ENCODE measurements at regions not wholly inside any gene's neighbourhood (a gene's known extent, or its start where the extent isn't known, plus 50 kb on each side); places are given as distances from the start of the nearest gene placed in this dataset.
A peak's percentile ranks its signal among the peaks of the same experiment; 100 is the strongest.
"Not testable (repeated sequence)": the region's sequence is repeated elsewhere in the genome, so short reads cannot be mapped to it uniquely, and the experiment has no call there.

- TF ChIP-seq, protein P1, sequence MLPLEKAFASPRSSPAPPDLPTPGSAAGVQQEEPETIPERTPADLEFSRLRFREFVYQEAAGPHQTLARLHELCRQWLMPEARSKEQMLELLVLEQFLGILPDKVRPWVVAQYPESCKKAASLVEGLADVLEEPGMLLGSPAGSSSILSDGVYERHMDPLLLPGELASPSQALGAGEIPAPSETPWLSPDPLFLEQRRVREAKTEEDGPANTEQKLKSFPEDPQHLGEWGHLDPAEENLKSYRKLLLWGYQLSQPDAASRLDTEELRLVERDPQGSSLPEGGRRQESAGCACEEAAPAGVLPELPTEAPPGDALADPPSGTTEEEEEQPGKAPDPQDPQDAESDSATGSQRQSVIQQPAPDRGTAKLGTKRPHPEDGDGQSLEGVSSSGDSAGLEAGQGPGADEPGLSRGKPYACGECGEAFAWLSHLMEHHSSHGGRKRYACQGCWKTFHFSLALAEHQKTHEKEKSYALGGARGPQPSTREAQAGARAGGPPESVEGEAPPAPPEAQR (CRISPR knock-in tag; IDR thresholded peaks at IDR 0.05): no peak
- TF ChIP-seq NFE2L1 (CRISPR knock-in tag; IDR thresholded peaks at IDR 0.05) (no peak), USF1 (CRISPR knock-in tag; IDR thresholded peaks at IDR 0.05) (no peak)
Observed at GRCh38 chr3:189014526-189014925, 157.2 kb upstream of the TPRG1 start (continued).

GRCh38 chr3:189022576-189023466 lies 148.9 kb upstream of the TPRG1 start:
- Mint-ChIP-seq H3K4me3 (peak overlapping the region; percentile 81), H3K36me3 (peaks cover 19% of the 10 kb centered on the region), H3K27ac (peak overlapping the region; percentile 94), H3K9me3 (peaks cover 17% of the 10 kb centered on the region)
- CTCF ChIA-PET: interaction anchor here (1.2 kb wide), 1 partner anchor 19 kb away, joined by 5 read pairs; no protein-coding TSS in a partner anchor
- TF ChIP-seq FOXK1 (CRISPR knock-in tag; IDR thresholded peaks at IDR 0.05): peak; percentile 67; the same call in 1 of the 2 replicates
- TF ChIP-seq, protein P2, sequence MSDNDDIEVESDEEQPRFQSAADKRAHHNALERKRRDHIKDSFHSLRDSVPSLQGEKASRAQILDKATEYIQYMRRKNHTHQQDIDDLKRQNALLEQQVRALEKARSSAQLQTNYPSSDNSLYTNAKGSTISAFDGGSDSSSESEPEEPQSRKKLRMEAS (CRISPR knock-in tag; IDR thresholded peaks at IDR 0.05): peak; percentile 24; the same call in 1 of the 2 replicates
- TF ChIP-seq, protein P3, sequence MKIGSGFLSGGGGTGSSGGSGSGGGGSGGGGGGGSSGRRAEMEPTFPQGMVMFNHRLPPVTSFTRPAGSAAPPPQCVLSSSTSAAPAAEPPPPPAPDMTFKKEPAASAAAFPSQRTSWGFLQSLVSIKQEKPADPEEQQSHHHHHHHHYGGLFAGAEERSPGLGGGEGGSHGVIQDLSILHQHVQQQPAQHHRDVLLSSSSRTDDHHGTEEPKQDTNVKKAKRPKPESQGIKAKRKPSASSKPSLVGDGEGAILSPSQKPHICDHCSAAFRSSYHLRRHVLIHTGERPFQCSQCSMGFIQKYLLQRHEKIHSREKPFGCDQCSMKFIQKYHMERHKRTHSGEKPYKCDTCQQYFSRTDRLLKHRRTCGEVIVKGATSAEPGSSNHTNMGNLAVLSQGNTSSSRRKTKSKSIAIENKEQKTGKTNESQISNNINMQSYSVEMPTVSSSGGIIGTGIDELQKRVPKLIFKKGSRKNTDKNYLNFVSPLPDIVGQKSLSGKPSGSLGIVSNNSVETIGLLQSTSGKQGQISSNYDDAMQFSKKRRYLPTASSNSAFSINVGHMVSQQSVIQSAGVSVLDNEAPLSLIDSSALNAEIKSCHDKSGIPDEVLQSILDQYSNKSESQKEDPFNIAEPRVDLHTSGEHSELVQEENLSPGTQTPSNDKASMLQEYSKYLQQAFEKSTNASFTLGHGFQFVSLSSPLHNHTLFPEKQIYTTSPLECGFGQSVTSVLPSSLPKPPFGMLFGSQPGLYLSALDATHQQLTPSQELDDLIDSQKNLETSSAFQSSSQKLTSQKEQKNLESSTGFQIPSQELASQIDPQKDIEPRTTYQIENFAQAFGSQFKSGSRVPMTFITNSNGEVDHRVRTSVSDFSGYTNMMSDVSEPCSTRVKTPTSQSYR (CRISPR knock-in tag; IDR thresholded peaks at IDR 0.05): peak; percentile 19; the same call in 1 of the 2 replicates
- H3K27me3 Mint-ChIP-seq (ENCODE audit: low read depth); POLR2A ChIA-PET; H3K4me1 Mint-ChIP-seq: not testable (repeated sequence)
- peak; percentile 78 for DNase-seq (ENCODE audit: low spot score)
- peak; percentile 36; the same call in 1 of the 2 replicates for ATAC-seq

DNA sequence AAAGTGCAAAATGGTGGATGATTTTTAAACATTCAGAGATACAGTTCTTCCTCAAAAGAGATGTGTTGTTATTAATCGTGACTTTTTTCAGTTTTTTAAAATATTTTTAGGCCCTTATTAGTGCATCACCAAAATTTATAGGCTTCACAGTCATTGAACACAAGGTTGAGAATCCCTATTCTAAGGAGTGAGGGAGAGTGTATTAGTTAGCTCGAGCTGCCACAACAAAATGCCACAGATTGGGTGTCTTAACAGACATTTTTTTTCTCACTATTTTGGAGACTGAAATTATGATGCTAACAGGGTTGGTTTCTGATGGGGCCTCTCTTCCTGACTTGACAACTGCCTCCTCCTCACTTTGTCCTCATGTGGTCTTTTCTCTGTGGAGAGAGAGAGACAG lies 145.9 kb upstream of the TPRG1 start:
- no peak overlapping the region for H3K27ac Mint-ChIP-seq
- no peak for ATAC-seq
- DNase-seq (ENCODE audit: low spot score): no peak
- ChIA-PET CTCF (no interaction called here), POLR2A (no interaction called here)
- no peak overlapping the region for H3K4me3 Mint-ChIP-seq
- H3K36me3 Mint-ChIP-seq: peaks cover 19% of the 10 kb centered on the region
- H3K9me3 Mint-ChIP-seq: peaks cover 22% of the 10 kb centered on the region
- 0 out of 2 replicates have a peak, but pooled peaks cover 4% of the 10 kb centered on the region for H3K27me3 Mint-ChIP-seq (ENCODE audit: low read depth)
- peaks cover 16% of the 10 kb centered on the region for H3K4me1 Mint-ChIP-seq
- TF ChIP-seq ZNF219 (CRISPR knock-in tag; IDR thresholded peaks at IDR 0.05; ENCODE audit: borderline replicate concordance): no peak
- TF ChIP-seq GABPB1 (CRISPR knock-in tag; IDR thresholded peaks at IDR 0.05): no peak
- TF ChIP-seq, protein P4, sequence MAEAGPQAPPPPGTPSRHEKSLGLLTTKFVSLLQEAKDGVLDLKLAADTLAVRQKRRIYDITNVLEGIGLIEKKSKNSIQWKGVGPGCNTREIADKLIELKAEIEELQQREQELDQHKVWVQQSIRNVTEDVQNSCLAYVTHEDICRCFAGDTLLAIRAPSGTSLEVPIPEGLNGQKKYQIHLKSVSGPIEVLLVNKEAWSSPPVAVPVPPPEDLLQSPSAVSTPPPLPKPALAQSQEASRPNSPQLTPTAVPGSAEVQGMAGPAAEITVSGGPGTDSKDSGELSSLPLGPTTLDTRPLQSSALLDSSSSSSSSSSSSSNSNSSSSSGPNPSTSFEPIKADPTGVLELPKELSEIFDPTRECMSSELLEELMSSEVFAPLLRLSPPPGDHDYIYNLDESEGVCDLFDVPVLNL (CRISPR knock-in tag; IDR thresholded peaks at IDR 0.05; ENCODE audit: borderline replicate concordance, low read depth): no peak
- TF ChIP-seq NR3C1 (CRISPR knock-in tag; conservative IDR thresholded peaks at IDR 0.05; ENCODE audit: low read depth): no peak
- TF ChIP-seq, protein P1 (CRISPR knock-in tag; IDR thresholded peaks at IDR 0.05): no peak
- TF ChIP-seq ATF6 (CRISPR knock-in tag; IDR thresholded peaks at IDR 0.05): no peak
- no peak for TF ChIP-seq JAZF1 (CRISPR knock-in tag; IDR thresholded peaks at IDR 0.05)
- no peak for TF ChIP-seq NFATC4 (CRISPR knock-in tag; IDR thresholded peaks at IDR 0.05)
- no peak for TF ChIP-seq PRRX2 (CRISPR knock-in tag; IDR thresholded peaks at IDR 0.05)
- TF ChIP-seq ETV6 (CRISPR knock-in tag; IDR thresholded peaks at IDR 0.05): no peak
- no peak for TF ChIP-seq E2F5 (CRISPR knock-in tag; IDR thresholded peaks at IDR 0.05)
- TF ChIP-seq, protein P5, sequence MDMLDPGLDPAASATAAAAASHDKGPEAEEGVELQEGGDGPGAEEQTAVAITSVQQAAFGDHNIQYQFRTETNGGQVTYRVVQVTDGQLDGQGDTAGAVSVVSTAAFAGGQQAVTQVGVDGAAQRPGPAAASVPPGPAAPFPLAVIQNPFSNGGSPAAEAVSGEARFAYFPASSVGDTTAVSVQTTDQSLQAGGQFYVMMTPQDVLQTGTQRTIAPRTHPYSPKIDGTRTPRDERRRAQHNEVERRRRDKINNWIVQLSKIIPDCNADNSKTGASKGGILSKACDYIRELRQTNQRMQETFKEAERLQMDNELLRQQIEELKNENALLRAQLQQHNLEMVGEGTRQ (CRISPR knock-in tag; IDR thresholded peaks at IDR 0.05): no peak
- TF ChIP-seq SOX15 (CRISPR knock-in tag; IDR thresholded peaks at IDR 0.05): no peak
- no peak for TF ChIP-seq RELA (CRISPR knock-in tag; IDR thresholded peaks at IDR 0.05; ENCODE audit: borderline replicate concordance)
- TF ChIP-seq FOXJ3 (CRISPR knock-in tag; IDR thresholded peaks at IDR 0.05; ENCODE audit: borderline replicate concordance): no peak

Measured in WTC11 (cell line).